Stimulated activated CD8-positive, alpha-beta memory T cell treated with anti-CD3 and anti-CD28 coated beads, Interleukin-15, amount 100 ng/mL, for 1 hour (primary cell): ENCODE measurements at regions not wholly inside any gene's neighbourhood (a gene's known extent, or its start where the extent isn't known, plus 50 kb on each side); places are given as distances from the start of the nearest gene placed in this dataset.
"Not testable (repeated sequence)": the region's sequence is repeated elsewhere in the genome, so short reads cannot be mapped to it uniquely, and the experiment has no call there.

Source experiments
- DNase-seq: peaks from one replicate; pipeline ENCODE4 v3.0.0-alpha.2; 2020; ENCODE audit warnings: low read depth

- DNase-seq: not testable (repeated sequence)
Observed at GRCh38 chr9:65454034-65454433, 169.0 kb upstream of the FOXD4L5 start.

- DNase-seq: not testable (repeated sequence)
Observed at GRCh38 chr9:65449886-65450610, 165.0 kb upstream of the FOXD4L5 start.

DNA sequence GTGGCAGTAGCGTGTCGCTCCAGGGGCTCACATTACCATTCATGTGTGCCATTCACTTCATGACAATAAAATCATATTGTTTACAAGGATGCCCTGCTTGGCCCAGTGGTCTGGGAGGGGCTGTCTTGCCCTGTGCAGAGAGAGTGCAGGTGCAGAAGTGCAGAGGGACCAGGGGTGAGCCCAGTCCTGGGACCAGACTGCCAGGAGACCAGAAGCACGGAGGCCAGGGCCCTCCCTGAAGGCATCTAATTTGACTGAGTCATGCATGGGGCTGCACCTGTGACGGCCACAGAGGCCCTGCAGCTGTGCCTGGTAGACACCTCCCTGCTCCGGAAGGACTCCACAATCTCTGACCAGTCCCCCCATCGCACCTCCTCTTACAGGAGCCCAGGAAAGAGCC, 164.4 kb upstream of the FOXD4L5 start:
- DNase-seq: no peak

- DNase-seq: not testable (repeated sequence)
Observed at GRCh38 chr9:65447146-65447545, 162.1 kb upstream of the FOXD4L5 start.

- not testable (repeated sequence) for DNase-seq
Observed at GRCh38 chr9:65445991-65446390, 161.0 kb upstream of the FOXD4L5 start.

- DNase-seq: no peak
Observed at GRCh38 chr9:65444943-65445342, 159.9 kb upstream of the FOXD4L5 start.

DNA sequence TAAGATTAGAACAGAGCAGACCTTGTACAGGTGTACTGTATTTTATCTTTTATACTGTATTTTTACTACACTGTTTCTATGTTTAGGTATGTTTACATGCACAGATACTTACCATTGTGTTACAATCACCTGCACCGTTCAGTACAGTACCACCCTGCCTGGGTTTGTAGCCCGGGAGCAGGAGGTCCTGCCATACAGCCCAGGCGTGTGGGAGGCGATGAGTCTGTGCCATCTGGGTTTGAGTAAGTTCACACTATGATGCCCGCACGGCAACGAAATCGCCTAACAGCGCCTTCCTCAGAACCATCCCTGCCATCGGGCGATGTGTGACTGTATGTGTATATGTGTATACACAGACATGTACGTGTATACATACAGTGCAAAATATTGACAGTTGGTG, 157.1 kb upstream of the FOXD4L5 start:
- not testable (repeated sequence) for DNase-seq

GRCh38 chr9:65441324-65441920, 156.4 kb upstream of the FOXD4L5 start:
- not testable (repeated sequence) for DNase-seq

DNA sequence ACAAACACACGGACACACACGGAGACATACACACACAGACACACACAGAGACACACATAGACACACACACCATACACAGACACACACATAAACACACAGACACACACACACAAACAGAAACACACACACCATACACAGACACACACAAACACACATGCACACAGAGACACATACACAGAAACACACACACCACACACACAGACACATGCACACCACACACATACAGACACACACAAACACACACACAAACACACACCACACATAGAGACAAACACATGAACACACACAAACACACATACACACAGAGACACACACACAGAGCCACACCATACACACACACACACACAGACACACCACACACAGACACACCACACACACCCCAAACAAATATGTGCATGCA, 152.7 kb upstream of the FOXD4L5 start:
- no peak for DNase-seq

DNA sequence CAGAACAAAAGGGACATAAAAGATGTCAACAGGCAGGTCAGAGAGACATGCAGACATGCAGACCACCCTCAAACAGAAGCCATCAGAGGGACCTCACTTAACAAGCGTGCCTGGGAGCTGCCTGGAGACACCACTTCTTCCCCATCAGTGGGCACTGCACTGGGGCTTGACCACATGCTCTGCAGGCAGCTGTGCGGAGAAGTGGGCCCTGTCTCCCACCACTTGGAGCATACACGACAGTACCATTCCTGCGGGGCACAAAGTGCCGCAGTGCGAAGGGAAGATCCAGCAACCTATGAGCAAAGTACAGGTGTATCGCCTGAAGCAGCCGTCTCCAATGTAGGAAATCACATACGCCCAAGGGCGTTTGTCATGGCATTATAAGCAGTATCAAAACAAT, 150.5 kb upstream of the FOXD4L5 start:
- DNase-seq: no peak

GRCh38 chr9:65432722-65433323, 147.8 kb upstream of the FOXD4L5 start:
- DNase-seq: no peak

DNA sequence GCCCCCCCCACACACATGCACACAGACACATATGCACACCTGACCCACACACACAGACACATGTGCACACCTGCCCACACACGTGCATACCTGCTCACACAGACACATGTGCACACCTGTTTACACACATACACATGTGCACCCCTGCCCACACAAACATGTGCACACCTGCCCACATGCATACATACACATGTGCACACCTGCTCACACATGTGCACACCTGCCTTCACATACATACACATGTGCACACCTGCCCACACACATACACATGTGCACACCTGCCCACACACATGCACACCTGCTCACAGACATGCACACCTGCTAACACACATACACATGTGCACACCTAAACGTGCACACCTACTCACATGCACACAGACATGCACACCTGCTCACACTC, 147.0 kb upstream of the FOXD4L5 start:
- no peak for DNase-seq

DNA sequence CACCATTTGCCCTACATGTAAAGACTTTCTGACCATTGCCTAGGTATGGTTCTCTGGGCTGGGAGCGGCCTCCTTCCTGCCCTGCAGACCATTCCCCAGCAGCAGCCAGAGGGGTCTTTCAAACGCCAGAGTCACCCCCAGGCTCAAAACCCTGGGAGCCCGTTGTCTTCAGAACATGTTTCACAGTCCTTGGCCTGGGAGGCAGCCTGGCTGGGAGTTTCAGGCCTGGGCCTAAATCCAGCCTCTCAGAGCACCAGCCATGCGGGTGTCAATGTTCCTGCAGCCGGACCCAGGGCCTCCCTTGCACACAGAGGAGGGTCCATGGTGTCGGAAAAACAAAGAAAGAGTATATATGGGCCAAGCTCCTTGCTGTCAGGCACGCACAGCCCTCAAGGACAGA, 145.2 kb upstream of the FOXD4L5 start:
- DNase-seq: no peak

GRCh38 chr9:65427361-65427760, 142.4 kb upstream of the FOXD4L5 start:
- DNase-seq: not testable (repeated sequence)

DNA sequence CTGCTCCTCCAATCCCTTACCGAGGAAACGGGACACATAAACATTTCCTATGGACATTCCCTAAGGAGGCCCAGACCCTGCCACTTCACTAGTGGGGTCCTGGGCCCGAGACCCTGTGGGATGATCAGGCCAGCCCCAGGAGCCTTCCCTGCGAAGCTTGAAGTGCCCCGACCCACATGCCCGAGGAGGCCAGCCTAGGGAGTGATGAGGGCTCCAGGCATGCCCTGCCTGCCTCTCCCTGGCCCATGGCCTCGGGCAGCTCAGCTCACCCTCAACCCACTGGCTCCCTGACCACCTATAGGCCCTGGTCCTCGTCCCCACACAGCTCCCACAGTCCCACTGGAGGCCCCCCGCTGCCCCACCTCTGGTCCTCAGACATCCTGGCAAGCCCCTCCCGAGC, 141.8 kb upstream of the FOXD4L5 start:
- DNase-seq: not testable (repeated sequence)

- no peak for DNase-seq
Observed at GRCh38 chr9:65426231-65426630, 141.2 kb upstream of the FOXD4L5 start.

DNA sequence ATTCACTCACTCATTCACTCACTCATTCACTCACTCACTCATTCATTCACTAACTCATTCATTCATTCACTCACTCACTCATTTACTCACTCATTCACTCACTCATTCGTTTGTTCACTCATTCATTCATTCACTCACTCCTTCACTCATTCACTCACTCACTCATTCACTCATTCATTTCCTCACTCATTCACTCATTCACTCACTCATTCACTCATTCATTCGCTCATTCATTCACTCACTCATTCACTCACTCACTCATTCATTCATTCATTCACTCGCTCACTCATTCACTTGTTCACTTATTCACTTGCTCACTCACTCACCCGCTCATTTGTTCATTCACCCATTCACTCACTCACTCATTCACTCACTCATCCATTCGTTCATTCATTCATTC, 140.2 kb upstream of the FOXD4L5 start:
- DNase-seq: not testable (repeated sequence)

DNA sequence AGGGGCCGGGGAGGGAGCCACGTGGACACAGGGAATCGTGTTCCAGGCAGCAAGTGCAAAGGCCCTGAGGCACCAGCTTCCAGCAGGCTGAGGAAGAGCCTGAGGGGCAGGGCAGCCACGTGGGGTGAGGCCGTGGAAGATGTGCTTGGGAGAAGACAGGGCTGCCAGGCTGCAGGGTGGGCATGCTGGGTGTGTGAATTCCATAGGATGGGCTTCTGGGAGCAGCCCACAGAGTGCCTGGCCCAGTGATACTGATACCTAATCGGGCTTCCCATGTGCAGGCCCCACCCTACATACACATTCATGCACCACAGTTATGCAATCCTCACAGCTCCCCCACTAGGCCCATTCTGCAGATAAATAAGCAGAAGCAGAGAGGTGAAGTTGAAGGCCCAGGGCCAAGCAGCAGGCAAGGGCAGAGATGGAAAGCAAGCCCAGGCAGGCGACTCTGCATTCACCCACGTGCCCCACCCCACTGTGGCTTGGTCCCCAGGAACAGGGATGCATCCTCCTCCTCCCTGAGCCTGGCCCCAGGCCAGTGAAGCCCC, 139.5 kb upstream of the FOXD4L5 start:
- not testable (repeated sequence) for DNase-seq

- DNase-seq: not testable (repeated sequence)
Observed at GRCh38 chr9:65423691-65424436, 138.9 kb upstream of the FOXD4L5 start.

DNA sequence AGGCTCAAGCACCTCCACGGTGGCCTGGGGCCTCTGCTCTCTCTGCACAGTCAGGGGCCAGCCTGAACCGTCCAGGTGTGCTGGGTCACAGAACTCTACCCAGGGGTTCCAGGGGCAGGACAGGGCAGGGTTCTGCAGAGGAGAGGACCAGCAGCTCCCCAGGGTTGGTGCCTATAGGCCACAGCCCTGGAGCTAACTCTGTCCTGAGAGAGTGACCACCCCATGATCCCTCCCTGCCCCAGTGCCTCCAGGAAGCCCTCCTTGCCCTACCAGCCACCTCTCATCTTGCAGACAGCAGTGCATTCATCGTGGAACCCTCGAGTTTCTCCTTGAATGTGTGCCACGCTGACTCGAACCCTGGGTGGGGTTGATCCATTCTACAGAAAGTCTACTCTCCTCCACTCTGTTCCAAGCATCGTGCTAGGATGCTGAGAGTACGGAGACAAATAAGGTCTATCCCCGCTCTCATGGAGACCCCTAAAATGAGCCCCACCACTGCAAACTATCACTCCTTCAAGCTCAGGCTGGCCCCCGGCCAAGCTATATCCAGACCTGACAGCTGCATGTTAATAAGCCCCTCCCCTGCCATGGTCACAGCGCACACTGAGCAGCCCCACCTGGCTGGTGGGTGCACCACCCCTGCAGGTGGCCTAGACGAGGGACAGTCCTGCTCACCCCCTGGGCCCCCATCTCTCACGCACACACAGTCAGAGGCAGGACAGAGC, 138.1 kb upstream of the FOXD4L5 start:
- DNase-seq: not testable (repeated sequence)

- DNase-seq: not testable (repeated sequence)
Observed at GRCh38 chr9:65421486-65421885, 136.5 kb upstream of the FOXD4L5 start.

GRCh38 chr9:65420771-65421170, 135.8 kb upstream of the FOXD4L5 start:
- no peak for DNase-seq
